ENCODE measurements at regions not wholly inside any gene's neighbourhood (a gene's known extent, or its start where the extent isn't known, plus 50 kb on each side); places are given as distances from the start of the nearest gene placed in this dataset.

GRCh38 chr1:14238472-14239307 is 359.8 kb upstream of the KAZN start:
- H3K27ac ChIP-seq: no peak overlapping the region
- no peak for DNase-seq (ENCODE audit: low read depth, low spot score)

GRCh38 chr1:14240265-14240664 is 358.2 kb upstream of the KAZN start:
- no peak for DNase-seq (ENCODE audit: low read depth, low spot score)
- no peak overlapping the region for H3K27ac ChIP-seq

DNA sequence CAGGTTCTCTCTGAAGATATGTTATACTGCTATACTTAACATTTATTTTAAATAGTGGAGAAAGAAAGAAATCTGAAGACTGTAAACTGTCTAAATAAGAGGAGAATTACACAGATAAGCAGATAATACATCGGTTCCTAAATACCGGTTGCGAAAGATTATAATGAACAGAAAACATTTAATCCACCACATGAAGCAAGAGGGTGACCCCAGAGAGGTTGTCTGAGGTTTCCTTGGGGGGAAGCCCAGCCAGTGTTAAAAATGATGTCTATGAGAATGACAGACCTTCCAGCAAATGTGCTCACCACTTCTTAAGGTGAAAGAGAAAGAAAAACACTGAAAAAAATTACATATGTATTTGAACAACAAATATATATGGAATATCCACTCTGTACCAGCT is 356.4 kb upstream of the KAZN start:
- DNase-seq (ENCODE audit: low read depth, low spot score): no peak
- H3K27ac ChIP-seq: no peak overlapping the region

DNA sequence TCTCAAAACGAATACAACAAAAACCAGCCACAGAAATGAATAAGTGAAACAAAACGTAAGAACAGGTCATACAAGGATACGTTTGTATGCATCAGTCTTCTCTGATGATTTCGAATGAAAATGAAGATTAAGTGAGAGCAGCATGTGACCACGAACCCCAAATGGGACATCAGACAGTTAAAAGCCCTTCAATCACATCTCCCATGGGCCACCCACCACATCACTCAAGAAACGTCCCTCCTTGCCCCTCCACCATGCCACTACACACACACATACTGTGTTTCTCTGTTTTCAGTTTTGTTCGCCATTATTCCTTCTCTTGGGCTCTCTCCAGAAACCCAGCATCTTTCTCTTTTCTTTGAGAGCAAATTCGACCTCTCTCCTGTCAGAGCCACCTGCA is 355.6 kb upstream of the KAZN start:
- no peak for DNase-seq (ENCODE audit: low read depth, low spot score)
- H3K27ac ChIP-seq: no peak overlapping the region

DNA sequence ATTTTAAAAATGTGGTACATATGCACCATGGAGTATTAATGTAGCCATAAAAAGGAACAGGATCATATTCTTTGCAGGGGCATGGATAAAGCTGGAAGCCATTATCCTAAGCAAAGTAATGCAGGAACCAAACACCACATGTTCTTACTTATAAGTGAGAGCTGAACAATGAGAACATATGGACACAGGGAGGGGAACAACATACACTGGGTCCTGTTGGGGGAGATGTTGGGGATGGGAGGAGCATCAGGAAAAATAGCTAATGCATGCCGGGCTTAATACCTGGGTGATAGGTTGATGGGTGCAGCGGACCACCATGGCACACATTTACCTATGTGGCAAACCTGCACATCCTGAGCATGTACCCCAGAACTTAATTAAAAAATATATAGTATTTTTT is 352.5 kb upstream of the KAZN start:
- H3K27ac ChIP-seq: no peak overlapping the region
- no peak for DNase-seq (ENCODE audit: low read depth, low spot score)

DNA sequence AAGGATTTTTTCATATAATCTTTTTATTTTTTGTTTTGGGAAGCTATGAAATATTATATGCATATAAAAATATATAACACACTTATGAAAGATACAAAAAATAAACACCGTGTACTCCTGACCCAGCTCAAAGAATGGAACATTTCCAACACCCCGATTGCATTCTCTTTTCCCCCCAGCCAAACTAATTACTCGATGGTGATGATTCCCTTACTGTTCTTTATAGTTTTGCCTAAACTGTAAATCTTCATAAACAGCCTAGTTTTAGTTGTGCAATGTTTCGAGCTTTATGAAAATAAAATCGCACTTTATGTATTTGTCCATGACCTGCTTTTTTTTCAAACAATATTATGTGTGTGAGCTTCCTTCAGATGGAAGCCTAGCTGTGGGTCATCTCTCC is 352.0 kb upstream of the KAZN start:
- no peak overlapping the region for H3K27ac ChIP-seq
- DNase-seq (ENCODE audit: low read depth, low spot score): no peak

DNA sequence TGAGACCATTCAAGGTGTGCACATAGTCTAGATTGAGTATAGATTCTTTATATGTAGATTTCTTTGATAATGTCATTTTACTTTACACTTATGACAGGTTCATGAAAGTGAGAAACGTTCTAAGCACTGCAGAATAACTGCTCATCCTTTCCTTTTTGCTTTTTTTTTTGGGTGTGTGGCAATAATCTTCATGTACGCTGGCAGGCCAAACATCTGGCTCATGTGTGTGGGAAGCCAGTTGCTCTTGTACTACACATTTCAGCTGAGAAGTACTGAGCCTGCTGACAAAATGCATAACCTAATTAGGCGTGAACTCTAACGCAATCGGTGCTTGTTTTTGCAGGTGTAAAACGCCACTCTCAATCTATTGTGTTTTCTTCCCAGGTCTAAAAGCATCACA is 350.8 kb upstream of the KAZN start:
- DNase-seq (ENCODE audit: low read depth, low spot score): no peak
- no peak overlapping the region for H3K27ac ChIP-seq

DNA sequence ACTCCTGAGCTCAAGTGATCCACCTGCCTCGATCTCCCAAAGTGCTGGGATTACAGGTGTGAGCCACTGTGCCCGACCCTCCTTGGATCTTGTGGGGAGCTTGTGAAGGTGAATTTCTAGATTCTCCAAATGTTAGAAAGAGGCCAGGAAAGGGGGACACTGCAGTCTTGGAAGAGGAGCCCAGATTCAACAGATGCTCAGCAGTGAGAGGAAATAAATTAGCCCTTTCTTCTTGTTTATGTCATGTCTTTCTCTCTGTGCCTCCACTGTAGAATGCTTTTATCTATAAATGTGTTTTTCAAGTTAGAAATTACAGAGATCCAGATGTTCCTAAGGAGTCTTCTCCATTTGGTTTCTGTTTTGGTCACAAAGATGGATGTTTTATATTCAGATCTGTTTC is 346.6 kb upstream of the KAZN start:
- DNase-seq (ENCODE audit: low read depth, low spot score): no peak
- H3K27ac ChIP-seq: no peak overlapping the region

DNA sequence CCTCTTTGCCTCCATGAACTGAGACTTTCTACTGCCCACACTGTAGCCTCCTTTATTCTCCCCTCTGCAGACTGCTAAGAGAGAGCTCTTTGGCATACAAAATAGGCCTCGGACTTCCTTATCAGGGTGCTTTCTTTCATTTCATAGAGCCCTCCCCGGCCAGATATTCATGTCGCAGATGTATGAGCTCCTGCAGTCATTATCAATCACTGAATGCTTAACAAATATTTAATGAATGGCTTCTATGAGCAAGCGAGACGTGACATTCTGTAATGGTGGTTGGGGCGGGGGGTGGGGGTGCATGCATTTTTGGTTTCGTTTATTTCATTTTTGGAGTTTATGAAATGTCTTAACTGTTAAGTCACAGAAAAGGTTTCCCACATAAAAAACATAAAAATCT is 344.8 kb upstream of the KAZN start:
- H3K27ac ChIP-seq: no peak overlapping the region
- DNase-seq (ENCODE audit: low read depth, low spot score): no peak

DNA sequence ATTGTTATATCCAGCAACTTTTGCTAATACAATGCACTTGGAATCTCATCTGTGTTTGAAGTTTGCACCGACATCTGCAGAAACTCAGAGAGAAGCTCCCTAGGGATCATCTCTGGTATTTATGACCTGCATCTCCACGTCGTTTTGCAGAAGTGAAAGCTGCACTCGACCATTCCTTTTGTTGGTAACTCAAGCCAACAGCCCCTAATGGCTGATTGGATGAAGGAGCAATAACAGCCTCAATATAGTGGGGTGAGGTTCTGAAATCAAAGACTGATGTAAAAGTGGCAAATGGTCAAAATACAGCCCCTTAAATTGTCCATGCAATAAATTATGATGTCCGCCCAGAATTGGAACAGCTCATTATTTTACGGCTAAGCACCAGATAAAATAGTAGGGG is 344.2 kb upstream of the KAZN start:
- no peak for DNase-seq (ENCODE audit: low read depth, low spot score)
- no peak overlapping the region for H3K27ac ChIP-seq

DNA sequence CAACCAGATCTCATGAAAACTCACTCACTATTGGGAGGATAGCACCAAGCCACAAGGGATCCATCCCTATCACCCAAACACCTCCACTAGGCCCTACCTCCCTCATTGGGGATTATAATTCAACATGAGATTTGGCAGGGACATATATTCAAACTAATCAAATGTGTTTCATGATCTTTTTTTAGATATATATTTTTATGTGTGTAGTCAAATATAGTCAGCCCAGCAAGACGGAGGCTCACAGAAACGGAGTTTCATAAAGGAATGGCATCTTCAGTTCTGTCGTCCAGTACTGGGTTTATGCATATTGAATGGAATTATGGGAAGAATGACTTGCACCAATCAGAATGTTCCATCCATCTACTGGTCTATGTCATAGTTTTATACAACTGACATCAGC is 343.3 kb upstream of the KAZN start:
- DNase-seq (ENCODE audit: low read depth, low spot score): no peak
- no peak overlapping the region for H3K27ac ChIP-seq

GRCh38 chr1:14255711-14256110 is 342.8 kb upstream of the KAZN start:
- DNase-seq (ENCODE audit: low read depth, low spot score): no peak
- no peak overlapping the region for H3K27ac ChIP-seq

- DNase-seq (ENCODE audit: low read depth, low spot score): no peak
- no peak overlapping the region for H3K27ac ChIP-seq
Observed at GRCh38 chr1:14259191-14259757, 339.2 kb upstream of the KAZN start.

DNA sequence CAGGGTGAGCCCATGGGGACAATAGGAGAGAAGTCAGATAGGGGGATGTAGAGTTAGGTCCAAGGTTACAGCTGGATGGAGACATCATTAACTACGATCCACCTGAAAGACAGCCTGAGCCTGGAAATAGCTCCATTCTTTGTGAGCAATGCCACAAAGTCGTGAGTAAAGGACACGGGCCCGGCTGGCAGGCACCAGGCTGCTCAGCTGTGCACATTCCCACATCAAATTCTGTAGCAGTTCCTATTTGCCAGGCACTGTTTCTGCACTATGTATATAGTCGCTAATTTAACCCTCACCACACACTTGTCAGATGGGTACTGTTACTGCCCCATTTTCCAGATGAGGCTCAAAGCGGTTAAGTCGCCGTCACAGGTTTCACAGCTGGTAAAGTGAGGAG is 338.0 kb upstream of the KAZN start:
- DNase-seq (ENCODE audit: low read depth, low spot score): no peak
- H3K27ac ChIP-seq: no peak overlapping the region

- no peak overlapping the region for H3K27ac ChIP-seq
- no peak for DNase-seq (ENCODE audit: low read depth, low spot score)
Observed at GRCh38 chr1:14261395-14261794, 337.1 kb upstream of the KAZN start.

- no peak for DNase-seq (ENCODE audit: low read depth, low spot score)
Observed at GRCh38 chr1:14262637-14263036, 335.8 kb upstream of the KAZN start.

DNA sequence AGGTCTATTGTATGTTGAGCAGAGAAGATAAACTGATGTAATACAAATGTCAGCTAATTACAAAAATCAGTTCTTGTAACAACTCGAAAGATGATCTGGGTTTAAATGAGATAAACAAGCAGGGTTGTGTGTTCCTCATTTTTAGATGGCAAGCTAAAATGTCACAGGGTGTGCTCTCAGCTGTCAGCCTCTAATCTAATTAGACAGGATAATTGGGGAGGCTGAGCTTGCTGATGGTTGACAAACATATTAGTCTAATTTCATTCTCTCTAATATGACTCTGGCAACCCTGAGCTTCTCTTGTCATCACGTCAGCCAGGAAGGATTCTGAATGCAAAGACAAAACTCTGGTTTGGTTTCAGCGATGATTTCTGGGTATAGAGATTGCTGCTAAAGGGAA is 335.3 kb upstream of the KAZN start:
- H3K27ac ChIP-seq: no peak overlapping the region
- DNase-seq (ENCODE audit: low read depth, low spot score): no peak

More at GRCh38 chr1:14262637-14263036, 335.8 kb upstream of the KAZN start:
- no peak overlapping the region for H3K27ac ChIP-seq

DNA sequence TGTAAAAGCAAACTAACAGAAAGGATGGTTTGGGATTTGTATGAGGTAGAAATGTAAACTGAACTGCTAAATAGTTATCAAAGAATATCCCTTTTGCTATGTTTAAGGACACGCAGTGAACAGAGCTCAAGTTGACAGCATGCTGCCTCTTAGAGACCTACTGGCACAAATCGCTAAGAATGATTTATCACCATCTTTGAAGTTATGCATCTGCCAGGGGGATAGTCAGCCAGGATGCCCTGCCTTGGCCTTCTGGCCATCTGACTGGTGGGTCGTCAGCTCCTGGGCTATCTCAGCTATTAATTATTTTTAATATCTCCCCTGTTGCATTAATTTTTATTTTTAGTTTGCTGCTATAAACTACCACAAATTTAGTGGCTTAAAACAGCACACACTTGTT is 334.8 kb upstream of the KAZN start:
- no peak overlapping the region for H3K27ac ChIP-seq
- no peak for DNase-seq (ENCODE audit: low read depth, low spot score)

- DNase-seq (ENCODE audit: low read depth, low spot score): no peak
- no peak overlapping the region for H3K27ac ChIP-seq
Observed at GRCh38 chr1:14265495-14265894, 333.0 kb upstream of the KAZN start.

DNA sequence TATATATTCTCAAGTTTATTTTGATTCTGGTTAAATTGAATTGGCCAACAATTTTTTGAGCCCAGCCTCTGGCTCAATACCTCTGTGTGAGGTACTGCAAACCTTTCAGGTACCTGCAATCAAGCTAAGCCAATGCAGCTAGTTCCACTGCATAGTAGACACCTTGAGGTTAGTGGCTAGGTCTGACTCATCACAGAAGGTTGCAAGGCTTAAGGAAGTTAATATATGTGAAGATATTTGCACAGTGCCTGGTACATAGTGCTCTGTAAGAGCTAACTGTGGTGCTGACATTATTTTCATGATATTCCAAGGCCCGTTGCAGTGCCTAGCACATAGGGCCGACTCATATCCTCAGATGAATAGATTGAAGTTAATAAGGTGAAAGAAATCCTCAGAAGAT is 330.5 kb upstream of the KAZN start:
- peak; percentile 76 for DNase-seq (ENCODE audit: low read depth, low spot score)
- no peak overlapping the region for H3K27ac ChIP-seq

- DNase-seq (ENCODE audit: low read depth, low spot score): no peak
- no peak overlapping the region for H3K27ac ChIP-seq
Observed at GRCh38 chr1:14270821-14271220, 327.7 kb upstream of the KAZN start.

GRCh38 chr1:14273811-14274210 is 324.7 kb upstream of the KAZN start:
- DNase-seq (ENCODE audit: low read depth, low spot score): no peak
- H3K27ac ChIP-seq: no peak overlapping the region
